Astrocyte of the cerebellum (primary cell): ENCODE measurements at regions not wholly inside any gene's neighbourhood (a gene's known extent, or its start where the extent isn't known, plus 50 kb on each side); places are given as distances from the start of the nearest gene placed in this dataset.
A peak's percentile ranks its signal among the peaks of the same experiment; 100 is the strongest.

ENCODE experiments used
- DNase-seq: peaks from one replicate; pipeline ENCODE4 v3.0.0-alpha.2; 2011; ENCODE audit warnings: low read depth
- H3K4me3 ChIP-seq: 2 replicates; pipeline ENCODE4 v1.5.1; 2011; ENCODE audit warnings: mild to moderate bottlenecking, low read depth, low read length, moderate library complexity
- in situ Hi-C: cut with HindIII; loops from 2 replicates; pipeline ENCODE4 v1.10.0; 2017; ENCODE audit warnings: low sequenced_read_pairs
- TF ChIP-seq, protein P1 (sequence below): IDR thresholded peaks from 2 replicates; pipeline ENCODE4 v1.5.1; 2012; ENCODE audit warnings: low read length, low read depth, moderate library complexity, mild to moderate bottlenecking; ENCODE audit errors: missing control alignments

DNA sequence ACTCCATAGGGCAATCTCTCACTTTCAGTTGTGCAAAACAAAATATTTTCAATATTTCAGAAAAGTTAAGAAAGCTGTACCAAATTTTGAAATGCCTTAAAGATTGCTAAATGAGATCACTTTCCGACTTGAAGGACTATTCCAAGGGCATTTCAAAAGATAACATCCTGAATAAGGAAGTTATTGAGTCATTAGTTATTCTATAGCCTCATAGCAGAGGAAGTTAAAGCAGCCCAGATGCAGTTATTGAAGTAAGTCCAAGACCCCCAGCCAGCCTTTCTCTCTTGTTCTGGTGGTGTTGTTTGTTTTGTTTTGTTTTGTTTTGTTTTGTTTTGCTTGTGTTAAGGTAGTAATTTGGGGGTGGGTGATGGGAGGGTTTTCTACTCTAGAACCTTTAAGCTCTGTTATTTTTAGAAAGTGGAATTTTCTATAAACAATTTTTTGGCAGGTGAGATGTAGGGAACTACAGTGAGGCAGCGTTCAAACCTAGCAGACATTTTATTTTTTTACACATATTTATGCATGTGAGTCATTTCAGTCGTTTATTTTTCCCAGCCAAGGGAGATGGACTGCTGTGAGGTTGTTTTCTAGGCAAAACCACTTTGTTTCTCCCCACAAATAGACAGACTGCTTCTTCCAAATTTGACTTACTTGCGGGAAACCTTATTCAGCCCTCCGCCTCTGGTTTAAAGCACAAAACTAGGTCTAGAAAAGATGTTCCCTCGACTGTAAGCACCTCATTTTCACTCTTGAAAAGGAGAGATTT is 216.3 kb upstream of the ARPP21 start:
- peak; percentile 87 for DNase-seq
- in situ Hi-C loops = no loop called here

DNA sequence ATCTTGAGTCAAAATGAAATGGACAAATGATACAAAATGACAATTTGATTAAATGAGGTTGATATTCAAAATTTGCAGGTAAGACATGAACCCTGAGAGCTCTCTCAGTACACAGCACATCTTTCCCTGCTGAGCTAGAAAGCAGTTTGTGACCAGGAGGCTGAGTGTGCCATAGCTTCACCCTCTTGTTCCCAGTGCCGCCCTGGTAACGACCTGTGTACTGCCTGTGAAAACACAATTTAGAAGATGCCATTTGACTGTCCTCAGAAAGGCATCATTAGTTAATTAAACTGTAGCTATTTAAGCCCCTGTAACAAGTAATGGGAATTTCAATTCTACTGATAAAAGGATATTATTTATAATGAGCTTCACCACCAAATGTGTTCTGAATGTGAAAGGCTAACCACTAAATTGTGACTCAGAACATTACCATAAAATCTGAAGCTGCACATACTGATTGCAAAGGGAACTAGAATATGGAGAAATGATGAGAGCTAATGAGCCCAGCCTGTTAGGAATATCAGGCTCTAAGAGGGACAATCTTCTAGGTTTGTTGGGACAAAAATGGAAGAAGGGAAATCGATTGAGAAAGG is 212.9 kb upstream of the ARPP21 start:
- TF ChIP-seq, protein P1, sequence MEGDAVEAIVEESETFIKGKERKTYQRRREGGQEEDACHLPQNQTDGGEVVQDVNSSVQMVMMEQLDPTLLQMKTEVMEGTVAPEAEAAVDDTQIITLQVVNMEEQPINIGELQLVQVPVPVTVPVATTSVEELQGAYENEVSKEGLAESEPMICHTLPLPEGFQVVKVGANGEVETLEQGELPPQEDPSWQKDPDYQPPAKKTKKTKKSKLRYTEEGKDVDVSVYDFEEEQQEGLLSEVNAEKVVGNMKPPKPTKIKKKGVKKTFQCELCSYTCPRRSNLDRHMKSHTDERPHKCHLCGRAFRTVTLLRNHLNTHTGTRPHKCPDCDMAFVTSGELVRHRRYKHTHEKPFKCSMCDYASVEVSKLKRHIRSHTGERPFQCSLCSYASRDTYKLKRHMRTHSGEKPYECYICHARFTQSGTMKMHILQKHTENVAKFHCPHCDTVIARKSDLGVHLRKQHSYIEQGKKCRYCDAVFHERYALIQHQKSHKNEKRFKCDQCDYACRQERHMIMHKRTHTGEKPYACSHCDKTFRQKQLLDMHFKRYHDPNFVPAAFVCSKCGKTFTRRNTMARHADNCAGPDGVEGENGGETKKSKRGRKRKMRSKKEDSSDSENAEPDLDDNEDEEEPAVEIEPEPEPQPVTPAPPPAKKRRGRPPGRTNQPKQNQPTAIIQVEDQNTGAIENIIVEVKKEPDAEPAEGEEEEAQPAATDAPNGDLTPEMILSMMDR = no peak
- in situ Hi-C loops = no loop called here
- peak; percentile 53 for DNase-seq

More for the DNA sequence above, 216.3 kb upstream of the ARPP21 start:
- TF ChIP-seq, protein P1 = no peak
- H3K4me3 ChIP-seq = peak overlapping the region; percentile 1

DNA sequence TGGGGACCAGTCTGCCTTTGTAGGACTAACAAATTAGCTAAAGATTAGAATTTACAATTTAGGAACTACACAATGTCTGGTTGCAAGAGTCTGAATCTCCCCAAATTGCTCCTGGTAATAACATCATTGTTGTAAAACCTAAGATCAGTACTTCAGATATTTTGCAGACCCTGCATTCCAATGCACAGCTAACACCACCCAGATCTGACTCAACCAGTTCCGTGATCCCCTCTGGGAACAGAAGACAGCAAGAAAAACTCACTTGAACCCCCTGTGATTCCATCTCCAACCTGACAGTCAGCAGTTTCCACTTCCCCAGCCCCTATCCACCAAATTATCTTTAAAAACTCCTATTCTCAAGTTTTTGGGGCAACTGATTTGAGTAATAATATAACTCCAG is 201.9 kb upstream of the ARPP21 start:
- in situ Hi-C loops = no loop called here
- no peak for DNase-seq
- no peak overlapping the region for H3K4me3 ChIP-seq
- TF ChIP-seq, protein P1 = no peak

More for the DNA sequence above, 212.9 kb upstream of the ARPP21 start:
- H3K4me3 ChIP-seq = no peak overlapping the region

DNA sequence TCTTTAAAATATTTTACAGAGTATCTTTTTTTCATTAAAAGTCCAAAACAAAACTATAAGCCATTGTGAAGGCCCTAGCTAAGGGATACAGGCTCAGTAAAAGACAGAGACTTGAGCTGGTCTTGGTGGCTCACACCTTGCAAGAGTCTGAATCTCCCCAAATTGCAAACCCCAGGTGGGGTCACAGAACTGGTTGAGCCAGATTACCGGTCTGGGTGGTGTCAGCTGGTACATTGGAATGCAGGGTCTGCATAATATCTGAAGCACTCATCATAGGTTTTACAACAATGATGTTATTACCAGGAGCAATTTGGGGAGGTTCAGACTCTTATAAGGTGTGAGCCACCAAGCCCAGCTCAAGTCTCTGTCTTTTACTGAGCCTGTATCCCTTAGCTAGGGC is 201.2 kb upstream of the ARPP21 start:
- in situ Hi-C loops = no loop called here
- H3K4me3 ChIP-seq = no peak overlapping the region
- TF ChIP-seq, protein P1 = no peak
- no peak for DNase-seq

DNA sequence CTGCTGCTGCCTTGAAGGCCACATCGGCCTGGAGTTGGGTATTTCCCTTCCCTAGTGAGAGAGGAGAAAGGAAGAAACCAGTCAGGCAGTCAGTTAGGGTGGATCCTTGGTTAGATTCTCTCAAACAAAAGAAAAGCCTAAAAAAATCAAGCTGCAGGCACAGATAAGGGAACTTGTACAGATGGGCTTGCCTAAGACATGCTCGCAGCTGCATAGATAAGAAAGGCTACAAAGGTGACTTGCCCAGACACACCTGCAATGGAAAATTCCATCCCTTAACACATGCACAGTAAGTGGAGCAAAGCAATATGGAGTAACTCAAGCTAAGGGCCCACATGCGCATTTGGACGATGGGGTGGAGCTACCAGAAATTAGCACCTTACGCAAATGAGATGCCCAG is 199.7 kb upstream of the ARPP21 start:
- TF ChIP-seq, protein P1 = no peak
- in situ Hi-C loops = no loop called here
- DNase-seq = no peak
- no peak overlapping the region for H3K4me3 ChIP-seq

DNA sequence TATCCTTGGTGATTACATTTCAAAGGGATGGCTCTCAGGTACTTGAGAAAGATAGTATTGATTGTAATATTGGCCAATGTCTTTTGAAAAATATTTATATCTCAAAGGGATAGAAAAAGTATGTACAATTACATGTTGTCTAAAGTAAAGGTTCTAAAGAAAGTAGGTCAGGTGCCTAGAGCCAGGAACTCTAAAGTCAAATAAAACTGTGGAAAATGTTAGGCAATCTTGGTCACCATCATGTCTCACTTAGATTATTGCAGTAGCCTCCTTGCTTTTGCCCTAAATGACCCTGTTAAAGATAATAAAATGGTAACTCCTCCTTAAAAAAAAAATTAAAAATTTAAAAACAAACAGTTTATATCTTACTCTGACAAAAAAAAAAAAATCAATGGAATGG is 198.5 kb upstream of the ARPP21 start:
- in situ Hi-C loops = no loop called here
- H3K4me3 ChIP-seq = no peak overlapping the region
- TF ChIP-seq, protein P1 = no peak
- DNase-seq = no peak
